Tibial nerve (tissue), 4 donors: ENCODE measurements at regions not wholly inside any gene's neighbourhood (a gene's known extent, or its start where the extent isn't known, plus 50 kb on each side); places are given as distances from the start of the nearest gene placed in this dataset.

Experiments
- DNase-seq, 2 donors: peaks; one replicate each; pipeline ENCODE4 v3.0.0-alpha.2; 2019; ENCODE audit warnings: low spot score in 2 of 2
- H3K27ac ChIP-seq, 4 donors: fragments of 200-600 bp; sonication (generic) in 3 of 4; one replicate each; pipeline ENCODE4 v1.5.1; 2017 to 2019; ENCODE audit warnings: mild to moderate bottlenecking in 1 of 4
- H3K27me3 ChIP-seq, 2 donors: fragments of 200-600 bp; sonication (generic) in 1 of 2; one replicate each; pipeline versions ENCODE4 v1.5.1 to v1.6.0; 2017 to 2019
- H3K36me3 ChIP-seq, 3 donors: fragments of 200-600 bp; sonication (generic); one replicate each; pipeline ENCODE4 v1.5.1; 2018 to 2019
- H3K4me1 ChIP-seq, 4 donors: fragments of 200-600 bp; sonication (generic) in 3 of 4; one replicate each; pipeline ENCODE4 v1.5.1; 2017 to 2019
- H3K4me3 ChIP-seq, 4 donors: fragments of 200-600 bp; sonication (generic) in 3 of 4; one replicate each; pipeline ENCODE4 v1.5.1; 2017 to 2019; ENCODE audit warnings: mild to moderate bottlenecking in 1 of 4, moderate library complexity in 1 of 4
- H3K9me3 ChIP-seq, 4 donors: fragments of 200-600 bp; sonication (generic) in 3 of 4; one replicate each; pipeline ENCODE4 v1.5.1; 2017 to 2019
- CTCF ChIP-seq, 5 experiments: fragments of 200-600 bp in 3 of 5; fragments of 450-650 bp in 2 of 5; sonication (generic) in 3 of 5; IDR thresholded peaks; one replicate each; pipeline ENCODE4 v1.5.1; 2016 to 2019; ENCODE audit warnings: antibody characterized with exemption in 5 of 5, mild to moderate bottlenecking in 3 of 5, moderate library complexity in 2 of 5
- EP300 ChIP-seq, 2 donors: sonication (generic); formaldehyde crosslinking; IDR thresholded peaks; one replicate each; pipeline ENCODE4 v1.6.1; 2017; ENCODE audit warnings: antibody characterized with exemption in 2 of 2, mild to moderate bottlenecking in 1 of 2
- POLR2A ChIP-seq, 2 donors: fragments of 450-650 bp; IDR thresholded peaks; one replicate each; pipeline ENCODE4 v1.6.1; 2017; ENCODE audit warnings: antibody characterized with exemption in 2 of 2, mild to moderate bottlenecking in 2 of 2, moderate library complexity in 2 of 2
- WGBS, 2 donors: methylation state at CpG; one replicate each; pipeline ENCODE4 v1.1.5; 2018; 5-methylcytosine and 5-hydroxymethylcytosine counted together

GRCh38 chr5:1663186-1663585 lies 136.5 kb downstream of the MRPL36 start:
- no peak for DNase-seq
- 75% methylated on average over 13 of the region's 13 CpGs for WGBS, 2 donors
- H3K27me3 ChIP-seq: peaks cover 0 to 60% of the 10 kb centered on the region in 2 donors

GRCh38 chr5:1662559-1663085 lies 137.0 kb downstream of the MRPL36 start:
- H3K27me3 ChIP-seq: peaks cover 0 to 60% of the 10 kb centered on the region in 2 donors
- TF ChIP-seq CTCF (IDR thresholded peaks at IDR 0.05): no peak
- TF ChIP-seq EP300 (IDR thresholded peaks at IDR 0.05): no peak
- TF ChIP-seq POLR2A (IDR thresholded peaks at IDR 0.05): no peak
- DNase-seq: no peak

More at GRCh38 chr5:1663186-1663585, 136.5 kb downstream of the MRPL36 start:
- Histone ChIP-seq H3K4me1 (peaks cover 0 to 16% (median 10%) of the 10 kb centered on the region in 4 donors), H3K4me3 (no peak overlapping the region), H3K27ac (no peak overlapping the region), H3K9me3 (no peaks in the 10 kb centered on the region), H3K36me3 (no peaks in the 10 kb centered on the region)
- no peak for TF ChIP-seq POLR2A (IDR thresholded peaks at IDR 0.05)
- no peak for TF ChIP-seq EP300 (IDR thresholded peaks at IDR 0.05)
- no peak for TF ChIP-seq CTCF (IDR thresholded peaks at IDR 0.05)

GRCh38 chr5:1661831-1662558 lies 137.6 kb downstream of the MRPL36 start:
- H3K27me3 ChIP-seq: peaks cover 0 to 56% of the 10 kb centered on the region in 2 donors
- H3K4me1 ChIP-seq: peaks cover 0 to 5% (median 4%) of the 10 kb centered on the region in 4 donors
- H3K4me3 ChIP-seq: no peak overlapping the region
- H3K27ac ChIP-seq: no peak overlapping the region
- TF ChIP-seq CTCF (IDR thresholded peaks at IDR 0.05): no peak
- H3K9me3 ChIP-seq: no peaks in the 10 kb centered on the region
- no peak for DNase-seq
- H3K36me3 ChIP-seq: no peaks in the 10 kb centered on the region
- 67 to 71% methylated on average over 21 to 23 of the region's 23 CpGs for WGBS, 2 donors

More at GRCh38 chr5:1662559-1663085, 137.0 kb downstream of the MRPL36 start:
- Histone ChIP-seq H3K27ac (no peak overlapping the region), H3K4me1 (peaks cover 0 to 10% (median 8%) of the 10 kb centered on the region in 4 donors), H3K4me3 (no peak overlapping the region), H3K9me3 (no peaks in the 10 kb centered on the region), H3K36me3 (no peaks in the 10 kb centered on the region)
- 82 to 86% methylated on average over 19 to 20 of the region's 20 CpGs for WGBS, 2 donors

GRCh38 chr5:1661311-1661710 lies 137.6 kb upstream of the LPCAT1 start:
- Histone ChIP-seq H3K36me3 (no peaks in the 10 kb centered on the region), H3K27ac (no peak overlapping the region), H3K4me3 (no peak overlapping the region), H3K9me3 (no peaks in the 10 kb centered on the region), H3K4me1 (no peaks in the 10 kb centered on the region), H3K27me3 (peaks cover 0 to 53% of the 10 kb centered on the region in 2 donors)
- DNase-seq: no peak
- TF ChIP-seq CTCF (IDR thresholded peaks at IDR 0.05) (no peak), EP300 (IDR thresholded peaks at IDR 0.05) (no peak), POLR2A (IDR thresholded peaks at IDR 0.05) (no peak)
- WGBS, 2 donors: 75 to 85% methylated on average over 9 to 10 of the region's 13 CpGs

GRCh38 chr5:1660511-1660910 lies 136.8 kb upstream of the LPCAT1 start:
- Histone ChIP-seq H3K27me3 (peaks cover 0 to 53% of the 10 kb centered on the region in 2 donors), H3K36me3 (no peaks in the 10 kb centered on the region), H3K4me3 (no peak overlapping the region), H3K27ac (no peak overlapping the region), H3K9me3 (no peaks in the 10 kb centered on the region), H3K4me1 (no peaks in the 10 kb centered on the region)
- 59 to 67% methylated on average over 10 of the region's 10 CpGs for WGBS, 2 donors
- no peak for DNase-seq
- no peak for TF ChIP-seq EP300 (IDR thresholded peaks at IDR 0.05)
- TF ChIP-seq CTCF (IDR thresholded peaks at IDR 0.05): no peak
- TF ChIP-seq POLR2A (IDR thresholded peaks at IDR 0.05): no peak
